HTERT RPE-1 (cell line): ENCODE measurements at regions not wholly inside any gene's neighbourhood (a gene's known extent, or its start where the extent isn't known, plus 50 kb on each side); places are given as distances from the start of the nearest gene placed in this dataset.
"Not testable (repeated sequence)": the region's sequence is repeated elsewhere in the genome, so short reads cannot be mapped to it uniquely, and the experiment has no call there.

Experiments
- in situ Hi-C: fragments of 300-500 bp; cut with MboI; formaldehyde crosslinking; loops from 4 replicates; pipeline ENCODE4 v1.14.3; 2020; ENCODE audit warnings: low sequenced_read_pairs

GRCh38 chr2:176566496-176566895 is 297.3 kb downstream of the MTX2 start:
- in situ Hi-C loops, result no loop called here

GRCh38 chr2:176566961-176567360 is 297.7 kb downstream of the MTX2 start:
- in situ Hi-C loops, result no loop called here

GRCh38 chr2:176567361-176567760 is 298.1 kb downstream of the MTX2 start:
- in situ Hi-C loops, result no loop called here

GRCh38 chr2:176569574-176569973 is 300.3 kb downstream of the MTX2 start:
- in situ Hi-C loops, result no loop called here

- in situ Hi-C loops, result no loop called here
These were observed 304.6 kb downstream of the MTX2 start for GRCh38 chr2:176573612-176574483.

- in situ Hi-C loops, result no loop called here
These were observed 305.4 kb downstream of the MTX2 start for GRCh38 chr2:176574484-176575236.

GRCh38 chr2:176575237-176575744 is 306.0 kb downstream of the MTX2 start:
- in situ Hi-C loops, result no loop called here

- in situ Hi-C loops, result no loop called here
These were observed 307.8 kb downstream of the MTX2 start for GRCh38 chr2:176577054-176577453.

- in situ Hi-C loops, result not testable (repeated sequence)
These were observed 309.1 kb downstream of the MTX2 start for GRCh38 chr2:176578292-176578691.

GRCh38 chr2:176579608-176580007 is 310.4 kb downstream of the MTX2 start:
- in situ Hi-C loops, result no loop called here

GRCh38 chr2:176581557-176582165 is 312.4 kb downstream of the MTX2 start:
- in situ Hi-C loops, result no loop called here

- in situ Hi-C loops, result no loop called here
These were observed 312.9 kb downstream of the MTX2 start for GRCh38 chr2:176582176-176582575.

- in situ Hi-C loops, result no loop called here
These were observed 313.8 kb downstream of the MTX2 start for GRCh38 chr2:176582990-176583481.

GRCh38 chr2:176583607-176584006 is 314.4 kb downstream of the MTX2 start:
- in situ Hi-C loops, result no loop called here

GRCh38 chr2:176584333-176584732 is 315.1 kb downstream of the MTX2 start:
- in situ Hi-C loops, result no loop called here

GRCh38 chr2:176585291-176585690 is 316.0 kb downstream of the MTX2 start:
- in situ Hi-C loops, result no loop called here

GRCh38 chr2:176585791-176586190 is 316.5 kb downstream of the MTX2 start:
- in situ Hi-C loops, result no loop called here

GRCh38 chr2:176589287-176589686 is 320.0 kb downstream of the MTX2 start:
- in situ Hi-C loops, result no loop called here

GRCh38 chr2:176589825-176590440 is 320.7 kb downstream of the MTX2 start:
- in situ Hi-C loops, result no loop called here

GRCh38 chr2:176592216-176592615 is 323.0 kb downstream of the MTX2 start:
- in situ Hi-C loops, result no loop called here

GRCh38 chr2:176595986-176596385 is 326.7 kb downstream of the MTX2 start:
- in situ Hi-C loops, result no loop called here
